HepG2 (cell line): ENCODE measurements at regions not wholly inside any gene's neighbourhood (a gene's known extent, or its start where the extent isn't known, plus 50 kb on each side); places are given as distances from the start of the nearest gene placed in this dataset.
"Not testable (repeated sequence)": the region's sequence is repeated elsewhere in the genome, so short reads cannot be mapped to it uniquely, and the experiment has no call there.

ENCODE experiments used
- ATAC-seq: fragments of 200-7000 bp; cut with Tn5 transposase; 3 replicates; pipeline ENCODE4 v1.9.1; 2020; ENCODE audit warnings: mild to moderate bottlenecking, moderate library complexity
- BruUV-seq: library from RNA; stranded (reverse); fragments of 400-500 nt; replicated peaks from 2 replicates; lab custom pipeline; 2021; lab: Mats Ljungman, UMichigan
- CTCF ChIA-PET: fragments of 300-600 bp; formaldehyde crosslinking; extraction: SDS; loops from one replicate; lab custom pipeline; 2021; ENCODE audit warnings: low total read pairs, inconsistent platforms, low intra/inter-chr PET ratio; lab: Yijun Ruan, JAX
- POLR2A ChIA-PET: fragments of 350-600 bp; sonication (Branson Sonifier 250); formaldehyde crosslinking; loops from one replicate; lab custom pipeline; 2020; ENCODE audit warnings: antibody characterized with exemption, inconsistent platforms; lab: Yijun Ruan, JAX
- DNase-seq: peaks from one replicate; pipeline ENCODE4 v3.0.0-alpha.2; 2015; ENCODE audit warnings: low spot score
- FAIRE-seq: peaks from 3 replicates; lab custom pipeline; 2011; peaks lifted over from hg19 to GRCh38; lab: Jason Lieb, UNC
- H2AFZ ChIP-seq: one replicate; pipeline ENCODE4 v1.6.1; 2011; ENCODE audit warnings: low read length, inconsistent platforms
- H3K27ac ChIP-seq: fragments of 300-600 bp; 3 replicates; pipeline ENCODE4 v1.8.0; 2011; ENCODE audit warnings: mixed run types, mild to moderate bottlenecking, mixed read lengths, low read length, inconsistent platforms; ENCODE audit not compliant: insufficient read depth; ENCODE audit errors: extremely low read length
- H3K27me3 ChIP-seq, 2 experiments: fragments of 200-600 bp in 1 of 2; 2 replicates in 1 of 2; 3 replicates in 1 of 2; pipeline versions ENCODE4 v1.6.0 to v1.8.0; 2011; ENCODE audit warnings: low read length in 2 of 2, mild to moderate bottlenecking in 2 of 2, moderate library complexity in 2 of 2, inconsistent platforms in 1 of 2; ENCODE audit not compliant: insufficient read depth in 2 of 2, control insufficient read depth in 1 of 2
- H3K36me3 ChIP-seq, 2 experiments: fragments of 200-600 bp in 1 of 2; replicated peaks in 1 of 2; 2 replicates in 1 of 2; 3 replicates in 1 of 2; pipeline versions ENCODE4 v1.5.1 to v1.8.0; 2011; ENCODE audit warnings: low read length in 2 of 2, inconsistent platforms in 1 of 2; ENCODE audit not compliant: insufficient read depth in 2 of 2, control insufficient read depth in 1 of 2
- H3K4me1 ChIP-seq: 2 replicates; pipeline ENCODE4 v1.5.1; 2012; ENCODE audit warnings: low read length, inconsistent platforms; ENCODE audit not compliant: insufficient read depth
- H3K4me2 ChIP-seq: 2 replicates; pipeline ENCODE4 v1.6.0; 2011; ENCODE audit warnings: low read depth, low read length, inconsistent platforms
- H3K4me3 ChIP-seq, 3 experiments: fragments of 200-600 bp in 1 of 3; sonication (generic), shearing (Covaris generic) in 1 of 3; replicated peaks in 1 of 3; 2 replicates each; pipeline ENCODE4 v1.5.1; 2011 to 2016; ENCODE audit warnings: low read length in 3 of 3, inconsistent platforms in 2 of 3, low read depth in 2 of 3, mild to moderate bottlenecking in 2 of 3, control low read depth in 1 of 3, mixed read lengths in 1 of 3; ENCODE audit not compliant: insufficient read depth in 1 of 3
- H3K79me2 ChIP-seq: one replicate; pipeline ENCODE4 v1.6.1; 2011; ENCODE audit warnings: low read length, inconsistent platforms; ENCODE audit not compliant: insufficient read depth
- H3K9ac ChIP-seq: 2 replicates; pipeline ENCODE4 v1.6.0; 2011; ENCODE audit warnings: mild to moderate bottlenecking, low read depth, low read length, inconsistent platforms; ENCODE audit not compliant: insufficient read depth
- H3K9me3 ChIP-seq: 2 replicates; pipeline ENCODE4 v1.5.1; 2012; ENCODE audit warnings: mild to moderate bottlenecking, low read length
- H4K20me1 ChIP-seq: 2 replicates; pipeline ENCODE4 v1.6.0; 2011; ENCODE audit warnings: inconsistent platforms, mild to moderate bottlenecking, low read length, moderate library complexity; ENCODE audit not compliant: insufficient read depth
- EED ChIP-seq: sonication (generic); formaldehyde crosslinking; IDR thresholded peaks from 2 replicates; pipeline ENCODE4 v1.5.0; 2020; ENCODE audit warnings: mild to moderate bottlenecking, missing genetic modification reagents
- GABPA ChIP-seq, 2 experiments: IDR thresholded peaks; 2 replicates each; pipeline ENCODE4 v1.6.1; 2011 to 2016; ENCODE audit warnings: low read depth in 2 of 2, low read length in 1 of 2, missing biosample characterization in 1 of 2, missing genetic modification characterization in 1 of 2
- GABPB1 ChIP-seq: IDR thresholded peaks from 2 replicates; pipeline ENCODE4 v1.6.1; 2016; ENCODE audit warnings: mild to moderate bottlenecking, missing genetic modification reagents, moderate library complexity, missing compliant biosample characterization
- HOXA3 ChIP-seq: sonication (generic); formaldehyde crosslinking; IDR thresholded peaks from 2 replicates; pipeline ENCODE4 v1.5.0; 2020; ENCODE audit warnings: missing genetic modification reagents
- ISX ChIP-seq: sonication (generic); formaldehyde crosslinking; conservative IDR thresholded peaks from 2 replicates; pipeline ENCODE4 v1.5.0; 2020; ENCODE audit warnings: missing genetic modification reagents
- SMAD9 ChIP-seq: sonication (generic); formaldehyde crosslinking; IDR thresholded peaks from 2 replicates; pipeline ENCODE4 v1.5.1; 2020; ENCODE audit warnings: mild to moderate bottlenecking, missing genetic modification reagents
- ZNF263 ChIP-seq: sonication (generic); formaldehyde crosslinking; IDR thresholded peaks from 2 replicates; pipeline ENCODE4 v1.4.0; 2020; ENCODE audit warnings: missing genetic modification reagents
- ZNF343 ChIP-seq: sonication (generic); formaldehyde crosslinking; IDR thresholded peaks from 2 replicates; pipeline ENCODE4 v1.4.0; 2020; ENCODE audit warnings: mild to moderate bottlenecking, missing genetic modification reagents
- WGBS: methylation state at CpG from one replicate; pipeline ENCODE4 v1.1.6; 2017; ENCODE audit warnings: low lambda C conversion rate; 5-methylcytosine and 5-hydroxymethylcytosine counted together
- in situ Hi-C: cut with HindIII; loops from 2 replicates; pipeline ENCODE4 v1.10.0; 2017; ENCODE audit warnings: low pct_unique_long_range_greater_than_20kb; ENCODE audit not compliant: extremely low pct_ligation_motif_present
- intact Hi-C: fragments of 100-400 bp; cut with micrococcal nuclease; formaldehyde crosslinking; loops from one replicate; pipeline ENCODE4 v1.10.0; 2022; ENCODE audit not compliant: unreplicated experiment
- TF ChIP-seq, protein P1 (sequence below): sonication (generic); formaldehyde crosslinking; conservative IDR thresholded peaks from 2 replicates; pipeline ENCODE4 v1.4.0; 2020; ENCODE audit warnings: mild to moderate bottlenecking, missing genetic modification reagents, moderate library complexity
- TF ChIP-seq, protein P2 (sequence below): sonication (generic); formaldehyde crosslinking; IDR thresholded peaks from 2 replicates; pipeline ENCODE4 v1.5.0; 2020; ENCODE audit warnings: mild to moderate bottlenecking, missing genetic modification reagents

DNA sequence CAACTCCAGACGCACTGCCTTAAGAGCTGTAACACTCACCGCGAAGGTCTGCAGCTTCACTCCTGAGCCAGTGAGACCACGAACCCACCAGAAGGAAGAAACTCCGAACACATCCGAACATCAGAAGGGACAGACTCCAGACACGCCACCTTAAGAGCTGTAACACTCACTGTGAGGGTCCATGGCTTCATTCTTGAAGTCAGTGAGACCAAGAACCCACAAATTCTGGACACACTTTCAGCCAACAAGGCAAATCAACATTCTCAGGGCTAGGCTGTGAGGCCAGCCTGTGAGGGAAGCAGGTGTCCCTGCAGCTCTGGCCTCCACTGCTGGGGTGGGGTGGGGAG lies 275.3 kb downstream of the ADGRD1 start:
- H3K27ac ChIP-seq, POLR2A ChIA-PET, H3K9me3 ChIP-seq, H3K4me3 ChIP-seq, H3K36me3 ChIP-seq, H3K79me2 ChIP-seq, H4K20me1 ChIP-seq, H3K9ac ChIP-seq, FAIRE-seq, H3K27me3 ChIP-seq, H2AFZ ChIP-seq, CTCF ChIA-PET, ATAC-seq, H3K4me2 ChIP-seq, intact Hi-C loops, DNase-seq, BruUV-seq: not testable (repeated sequence)
- H3K4me1 ChIP-seq: peaks cover 12% of the 10 kb centered on the region
- WGBS: 40% methylated on average over 2 of the region's 7 CpGs
- in situ Hi-C loops: loop anchor here (10.0 kb wide), 1 partner anchor 206 kb away; no protein-coding TSS in a partner anchor

DNA sequence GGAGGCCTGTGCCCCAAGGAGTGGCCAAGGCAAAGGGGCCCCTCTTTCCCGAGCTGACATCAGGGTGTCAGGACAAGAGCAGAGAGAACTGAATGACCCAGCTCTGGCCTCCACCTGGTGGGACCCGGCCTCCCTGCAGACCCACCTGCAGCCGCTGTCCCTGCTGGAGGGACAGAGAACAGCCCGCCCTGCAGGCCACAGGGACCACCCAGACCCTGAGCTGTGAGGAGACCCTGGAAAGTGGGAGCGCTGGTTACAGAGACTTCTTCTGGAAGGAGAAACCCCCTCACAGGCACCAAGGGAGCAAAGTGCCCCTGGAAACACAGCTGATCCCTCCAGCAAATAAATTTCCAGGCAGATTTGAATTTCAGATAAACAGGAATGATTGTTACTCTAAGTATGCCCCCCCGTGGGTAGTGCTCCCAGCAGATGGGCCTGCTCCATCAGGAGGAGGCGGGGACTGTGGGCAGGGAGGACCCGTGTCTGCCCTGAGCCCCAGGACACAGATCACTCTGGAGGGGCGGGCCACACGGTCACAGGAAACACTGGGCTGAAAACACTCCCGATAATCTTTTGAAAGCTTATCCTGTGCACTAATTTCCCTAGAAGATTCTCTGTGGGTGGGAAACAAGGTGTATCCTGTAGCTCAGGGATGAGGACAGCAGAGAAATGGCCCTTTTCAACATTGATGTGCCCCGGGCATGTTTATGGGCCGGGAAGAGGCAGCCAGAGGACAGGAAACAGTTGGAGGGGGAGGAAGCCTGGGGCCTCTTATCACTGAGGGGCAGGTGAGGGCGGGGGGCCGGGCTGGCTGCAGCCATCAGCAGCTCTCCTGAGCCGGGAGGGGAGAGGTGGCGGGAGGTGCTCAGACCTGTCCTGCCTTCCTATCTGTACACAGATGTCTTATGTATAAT lies 276.0 kb downstream of the ADGRD1 start:
- peaks cover 5% of the 10 kb centered on the region; the same call in 1 of the 2 replicates for H3K9me3 ChIP-seq
- intact Hi-C loops: no loop called here
- no peaks in the 10 kb centered on the region for H4K20me1 ChIP-seq
- H3K9ac ChIP-seq: no peak overlapping the region
- DNase-seq (no peak), FAIRE-seq (no peak), ATAC-seq (peak; percentile 71)
- 3% methylated on average over 9 of the region's 17 CpGs for WGBS
- H3K4me3 ChIP-seq: peak overlapping the region in 2 of 3 experiments; percentile 25 to 38; a peak in 2 of 6 replicates
- POLR2A ChIA-PET: no interaction called here
- no peak overlapping the region for H2AFZ ChIP-seq
- H3K27ac ChIP-seq: no peak overlapping the region
- H3K27me3 ChIP-seq: peaks cover 0 to 2% of the 10 kb centered on the region in 2 experiments; a peak in 2 of 5 replicates
- H3K4me1 ChIP-seq: peaks cover 12% of the 10 kb centered on the region
- H3K4me2 ChIP-seq: peak overlapping the region; percentile 59
- H3K79me2 ChIP-seq: no peaks in the 10 kb centered on the region
- BruUV-seq: no TSS peak
- no peaks in the 10 kb centered on the region for H3K36me3 ChIP-seq
- CTCF ChIA-PET: no interaction called here
- in situ Hi-C loops: loop anchor here (10.0 kb wide), 1 partner anchor 205 kb away; no protein-coding TSS in a partner anchor
- TF ChIP-seq GABPA (IDR thresholded peaks at IDR 0.05; ENCODE audit: low read depth, low read length) (0 out of 2 replicates have a peak, but pooled peaks have one; percentile 10), GABPA (CRISPR knock-in tag; IDR thresholded peaks at IDR 0.05; ENCODE audit: low read depth) (no peak), SMAD9 (no peak), ZNF263 (CRISPR knock-in tag) (peak; percentile 93), GABPB1 (CRISPR knock-in tag) (0 out of 2 replicates have a peak, but pooled peaks have one; percentile 16), ZNF343 (CRISPR knock-in tag) (no peak), EED (no peak), HOXA3 (CRISPR knock-in tag) (no peak), ISX (CRISPR knock-in tag) (no peak)
- TF ChIP-seq, protein P1, sequence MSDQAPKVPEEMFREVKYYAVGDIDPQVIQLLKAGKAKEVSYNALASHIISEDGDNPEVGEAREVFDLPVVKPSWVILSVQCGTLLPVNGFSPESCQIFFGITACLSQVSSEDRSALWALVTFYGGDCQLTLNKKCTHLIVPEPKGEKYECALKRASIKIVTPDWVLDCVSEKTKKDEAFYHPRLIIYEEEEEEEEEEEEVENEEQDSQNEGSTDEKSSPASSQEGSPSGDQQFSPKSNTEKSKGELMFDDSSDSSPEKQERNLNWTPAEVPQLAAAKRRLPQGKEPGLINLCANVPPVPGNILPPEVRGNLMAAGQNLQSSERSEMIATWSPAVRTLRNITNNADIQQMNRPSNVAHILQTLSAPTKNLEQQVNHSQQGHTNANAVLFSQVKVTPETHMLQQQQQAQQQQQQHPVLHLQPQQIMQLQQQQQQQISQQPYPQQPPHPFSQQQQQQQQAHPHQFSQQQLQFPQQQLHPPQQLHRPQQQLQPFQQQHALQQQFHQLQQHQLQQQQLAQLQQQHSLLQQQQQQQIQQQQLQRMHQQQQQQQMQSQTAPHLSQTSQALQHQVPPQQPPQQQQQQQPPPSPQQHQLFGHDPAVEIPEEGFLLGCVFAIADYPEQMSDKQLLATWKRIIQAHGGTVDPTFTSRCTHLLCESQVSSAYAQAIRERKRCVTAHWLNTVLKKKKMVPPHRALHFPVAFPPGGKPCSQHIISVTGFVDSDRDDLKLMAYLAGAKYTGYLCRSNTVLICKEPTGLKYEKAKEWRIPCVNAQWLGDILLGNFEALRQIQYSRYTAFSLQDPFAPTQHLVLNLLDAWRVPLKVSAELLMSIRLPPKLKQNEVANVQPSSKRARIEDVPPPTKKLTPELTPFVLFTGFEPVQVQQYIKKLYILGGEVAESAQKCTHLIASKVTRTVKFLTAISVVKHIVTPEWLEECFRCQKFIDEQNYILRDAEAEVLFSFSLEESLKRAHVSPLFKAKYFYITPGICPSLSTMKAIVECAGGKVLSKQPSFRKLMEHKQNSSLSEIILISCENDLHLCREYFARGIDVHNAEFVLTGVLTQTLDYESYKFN: peak; percentile 23; the same call in 1 of the 2 replicates
- TF ChIP-seq, protein P2, sequence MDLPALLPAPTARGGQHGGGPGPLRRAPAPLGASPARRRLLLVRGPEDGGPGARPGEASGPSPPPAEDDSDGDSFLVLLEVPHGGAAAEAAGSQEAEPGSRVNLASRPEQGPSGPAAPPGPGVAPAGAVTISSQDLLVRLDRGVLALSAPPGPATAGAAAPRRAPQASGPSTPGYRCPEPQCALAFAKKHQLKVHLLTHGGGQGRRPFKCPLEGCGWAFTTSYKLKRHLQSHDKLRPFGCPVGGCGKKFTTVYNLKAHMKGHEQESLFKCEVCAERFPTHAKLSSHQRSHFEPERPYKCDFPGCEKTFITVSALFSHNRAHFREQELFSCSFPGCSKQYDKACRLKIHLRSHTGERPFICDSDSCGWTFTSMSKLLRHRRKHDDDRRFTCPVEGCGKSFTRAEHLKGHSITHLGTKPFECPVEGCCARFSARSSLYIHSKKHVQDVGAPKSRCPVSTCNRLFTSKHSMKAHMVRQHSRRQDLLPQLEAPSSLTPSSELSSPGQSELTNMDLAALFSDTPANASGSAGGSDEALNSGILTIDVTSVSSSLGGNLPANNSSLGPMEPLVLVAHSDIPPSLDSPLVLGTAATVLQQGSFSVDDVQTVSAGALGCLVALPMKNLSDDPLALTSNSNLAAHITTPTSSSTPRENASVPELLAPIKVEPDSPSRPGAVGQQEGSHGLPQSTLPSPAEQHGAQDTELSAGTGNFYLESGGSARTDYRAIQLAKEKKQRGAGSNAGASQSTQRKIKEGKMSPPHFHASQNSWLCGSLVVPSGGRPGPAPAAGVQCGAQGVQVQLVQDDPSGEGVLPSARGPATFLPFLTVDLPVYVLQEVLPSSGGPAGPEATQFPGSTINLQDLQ (CRISPR knock-in tag): no peak
